Activated CD8-positive, alpha-beta memory T cell treated with anti-CD3 and anti-CD28 coated beads, Interleukin-2, amount 50 U/mL, for 1 hour (primary cell): ENCODE measurements at regions not wholly inside any gene's neighbourhood (a gene's known extent, or its start where the extent isn't known, plus 50 kb on each side); places are given as distances from the start of the nearest gene placed in this dataset.

Experiments
- DNase-seq: peaks from one replicate; pipeline ENCODE4 v3.0.0-alpha.2; 2020; ENCODE audit errors: extremely low read depth

DNA sequence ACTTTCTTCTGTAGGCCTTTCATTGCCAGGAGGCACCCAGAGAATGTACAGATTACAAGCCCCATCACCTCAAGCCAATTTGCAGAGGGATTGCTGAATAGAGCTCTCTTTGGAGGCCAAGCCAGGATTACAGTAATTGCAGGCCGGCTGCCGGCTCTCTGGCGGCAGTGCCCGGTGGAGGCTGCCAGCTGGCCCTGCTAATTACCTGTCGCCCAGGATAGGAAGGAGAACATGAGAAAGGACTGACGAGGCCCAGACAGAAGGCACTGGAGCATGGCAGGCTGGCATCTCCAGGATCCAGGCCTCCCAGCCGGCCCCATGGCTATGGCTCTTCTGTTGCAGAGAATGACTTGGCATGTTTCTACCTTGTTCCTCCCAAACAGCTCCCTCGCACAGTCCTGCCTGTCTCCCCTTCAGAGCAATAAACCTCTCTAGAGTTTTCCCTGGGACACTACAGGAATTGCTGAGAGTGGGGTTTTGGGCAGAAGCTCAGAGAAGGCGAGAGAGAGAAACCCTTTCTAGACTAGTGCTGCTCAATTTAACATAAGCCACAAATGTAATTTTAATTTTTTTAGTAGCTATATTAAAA lies 273.6 kb upstream of the PROK2 start:
- no peak for DNase-seq

DNA sequence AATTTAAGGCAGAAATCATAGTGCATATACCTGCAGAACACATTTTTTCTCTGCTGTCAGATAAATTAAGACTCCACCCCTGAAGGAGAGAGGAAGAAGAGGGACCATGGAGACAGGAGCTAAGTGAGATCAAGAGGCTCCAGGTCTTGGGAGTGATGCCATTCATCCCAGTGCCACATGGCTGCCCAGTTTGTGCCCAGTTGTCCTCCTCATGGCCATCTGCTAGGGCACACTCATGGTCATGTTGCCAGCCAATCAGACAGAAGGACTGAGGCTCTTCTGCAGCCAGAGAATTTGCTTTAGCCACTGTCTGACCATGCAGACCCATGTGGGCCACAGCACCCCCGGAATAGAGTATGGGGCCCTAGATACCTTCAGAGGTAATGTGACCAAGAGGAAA lies 270.5 kb upstream of the PROK2 start:
- no peak for DNase-seq

- no peak for DNase-seq
Observed at GRCh38 chr3:72054976-72055375, 270.0 kb upstream of the PROK2 start.

DNA sequence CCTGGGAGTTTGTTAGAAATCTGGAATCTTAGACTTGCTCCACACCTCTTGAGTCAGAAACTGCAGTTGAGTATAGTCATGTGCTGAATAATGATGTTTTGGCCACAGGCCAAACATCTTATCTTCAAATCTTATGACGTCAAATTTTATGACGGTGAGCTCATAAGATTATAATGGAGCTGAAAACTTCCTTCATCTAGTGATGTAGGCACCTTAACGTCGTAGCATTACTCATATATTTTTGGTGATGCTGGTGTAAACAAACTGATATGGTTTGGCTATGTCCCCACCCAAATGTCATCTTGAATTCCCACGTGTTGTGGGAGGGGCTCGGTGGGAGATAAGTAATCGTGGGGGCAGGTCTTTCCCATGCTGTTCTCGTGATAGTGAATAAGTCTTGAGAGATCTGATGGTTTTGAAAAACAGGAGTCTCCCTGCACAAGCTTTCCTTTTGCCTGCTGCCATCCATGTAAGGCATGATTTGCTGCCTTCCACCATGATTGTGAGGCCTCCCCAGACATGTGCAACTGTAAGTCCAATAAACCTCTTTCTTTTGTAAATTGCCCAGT lies 268.0 kb upstream of the PROK2 start:
- no peak for DNase-seq

DNA sequence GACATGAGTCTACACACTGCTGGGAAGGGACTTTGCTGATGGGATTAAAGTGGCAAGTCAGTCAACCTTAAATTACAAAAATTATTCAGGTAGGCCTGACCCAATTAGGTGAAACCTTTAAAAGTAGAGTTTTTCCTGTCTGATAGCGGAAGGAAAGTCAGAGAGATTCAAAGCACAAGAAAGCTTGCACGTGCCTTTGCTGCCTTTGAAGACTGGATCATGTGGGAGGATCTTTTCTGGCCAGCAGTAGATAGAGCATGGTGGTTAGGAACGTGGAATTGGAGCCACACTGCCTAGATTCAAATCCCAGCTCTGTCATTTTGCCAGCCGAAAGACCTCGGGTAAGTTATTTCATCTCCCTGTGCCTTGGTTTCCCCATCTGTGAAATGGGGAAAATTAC lies 265.8 kb upstream of the PROK2 start:
- no peak for DNase-seq

DNA sequence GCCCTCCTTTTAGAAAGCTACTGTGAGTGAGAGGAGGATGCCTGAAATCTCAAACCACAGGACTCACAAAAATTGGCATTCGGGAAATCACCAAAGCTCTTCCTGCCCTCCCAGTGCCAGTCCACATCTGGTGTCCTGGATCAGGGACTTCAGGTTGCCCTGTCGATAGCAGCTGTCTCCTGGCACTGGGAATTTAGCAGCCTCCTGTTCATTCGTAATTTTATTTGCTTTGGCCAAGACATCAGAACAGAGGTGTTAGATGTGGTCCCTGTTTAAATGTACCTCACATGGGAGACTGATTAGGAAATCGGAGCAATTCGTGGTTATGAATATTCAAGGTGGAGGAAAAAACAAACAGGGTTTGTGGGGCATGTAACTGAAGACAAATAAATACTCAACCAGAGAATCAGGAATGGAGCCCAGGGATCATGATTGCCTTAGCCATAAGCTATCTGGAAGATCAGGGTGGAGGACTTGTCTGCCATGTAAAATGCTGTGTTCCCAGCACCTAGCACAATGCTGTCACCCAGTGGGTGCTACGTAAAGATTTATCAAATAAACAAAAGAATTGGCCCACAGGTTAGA lies 265.2 kb upstream of the PROK2 start:
- DNase-seq, result no peak

DNA sequence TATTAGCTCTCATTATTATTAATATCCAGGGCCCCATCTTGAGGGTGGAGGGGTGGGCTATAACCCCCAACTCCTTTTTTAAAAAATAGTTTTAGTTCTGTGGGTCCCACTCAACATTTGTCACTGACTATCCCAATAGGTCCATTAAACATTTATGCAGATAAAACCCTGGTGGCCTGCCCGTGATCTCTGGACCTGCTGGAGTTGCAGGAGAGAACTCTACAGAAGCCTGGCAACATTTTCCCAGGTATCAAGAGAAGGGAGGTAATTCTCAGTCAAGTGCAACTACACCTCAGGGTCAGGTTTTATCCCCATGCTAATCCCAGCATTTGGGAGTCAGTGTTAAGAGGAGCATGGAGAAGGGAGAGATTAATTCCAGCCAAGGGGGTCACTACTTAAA lies 264.4 kb upstream of the PROK2 start:
- DNase-seq, result no peak

DNA sequence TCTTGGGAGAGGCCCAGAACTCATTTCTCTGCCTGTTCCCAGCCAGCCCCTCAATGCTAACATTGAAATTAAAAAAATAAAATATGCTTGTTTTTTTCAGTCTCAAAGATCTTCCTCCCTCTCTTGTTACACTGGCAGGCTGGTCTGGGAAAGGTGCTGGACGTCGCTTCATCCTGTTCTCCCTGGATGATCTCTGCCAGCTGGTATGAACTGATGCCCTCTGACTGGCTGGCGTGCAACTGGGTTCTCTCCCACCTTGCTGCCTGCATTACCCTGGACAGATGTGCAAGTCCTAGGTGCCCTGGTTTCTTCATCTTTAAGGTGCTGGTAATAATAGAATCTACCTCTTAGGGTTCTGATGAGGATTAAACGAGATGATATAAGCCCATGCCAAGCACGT lies 263.9 kb upstream of the PROK2 start:
- DNase-seq, result no peak

GRCh38 chr3:72047221-72047871 lies 262.4 kb upstream of the PROK2 start:
- no peak for DNase-seq

- no peak for DNase-seq
Observed at GRCh38 chr3:72044231-72044855, 259.4 kb upstream of the PROK2 start.

DNA sequence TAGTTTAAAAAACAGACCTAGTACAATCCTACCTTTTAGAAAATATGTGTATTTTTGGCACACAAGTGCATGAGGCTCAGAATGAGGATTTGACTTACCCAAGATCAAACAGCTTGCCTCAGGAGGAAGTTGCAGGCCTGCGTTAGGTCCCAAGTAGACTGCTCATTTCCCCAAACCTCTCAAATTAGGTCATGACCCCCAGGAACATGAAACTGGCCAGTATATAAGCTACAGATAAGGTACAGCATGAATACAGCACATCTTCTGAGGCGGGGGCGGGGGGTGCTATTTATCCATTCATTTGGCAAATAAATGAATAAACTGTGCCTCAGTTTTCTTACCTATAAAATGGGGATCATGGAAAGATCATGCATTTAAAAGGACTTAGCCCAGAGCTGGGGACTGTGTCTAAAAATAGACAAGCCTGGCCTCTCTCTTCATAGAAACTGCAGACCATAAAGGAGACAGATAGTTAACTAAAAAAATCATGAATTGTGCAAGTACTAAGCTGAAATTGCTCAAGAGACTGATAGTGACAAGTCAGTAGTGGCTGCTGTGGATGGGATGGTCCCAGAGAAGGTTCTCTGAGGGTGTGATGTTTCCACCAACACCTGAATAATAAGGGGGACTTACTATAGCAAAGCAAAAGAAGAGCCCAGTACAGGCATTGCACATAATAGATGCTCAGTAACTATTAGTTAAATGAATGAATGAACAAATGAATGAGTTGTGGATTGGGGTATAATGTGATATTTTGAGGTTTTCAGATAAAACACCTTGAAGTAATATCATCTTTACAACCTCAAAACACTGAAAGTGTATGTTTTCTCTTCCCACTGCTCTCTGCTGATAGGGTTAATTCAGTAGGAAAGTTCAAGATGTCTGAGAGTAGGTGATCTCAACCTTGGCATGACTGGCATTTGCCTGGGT lies 258.5 kb upstream of the PROK2 start:
- no peak for DNase-seq

DNA sequence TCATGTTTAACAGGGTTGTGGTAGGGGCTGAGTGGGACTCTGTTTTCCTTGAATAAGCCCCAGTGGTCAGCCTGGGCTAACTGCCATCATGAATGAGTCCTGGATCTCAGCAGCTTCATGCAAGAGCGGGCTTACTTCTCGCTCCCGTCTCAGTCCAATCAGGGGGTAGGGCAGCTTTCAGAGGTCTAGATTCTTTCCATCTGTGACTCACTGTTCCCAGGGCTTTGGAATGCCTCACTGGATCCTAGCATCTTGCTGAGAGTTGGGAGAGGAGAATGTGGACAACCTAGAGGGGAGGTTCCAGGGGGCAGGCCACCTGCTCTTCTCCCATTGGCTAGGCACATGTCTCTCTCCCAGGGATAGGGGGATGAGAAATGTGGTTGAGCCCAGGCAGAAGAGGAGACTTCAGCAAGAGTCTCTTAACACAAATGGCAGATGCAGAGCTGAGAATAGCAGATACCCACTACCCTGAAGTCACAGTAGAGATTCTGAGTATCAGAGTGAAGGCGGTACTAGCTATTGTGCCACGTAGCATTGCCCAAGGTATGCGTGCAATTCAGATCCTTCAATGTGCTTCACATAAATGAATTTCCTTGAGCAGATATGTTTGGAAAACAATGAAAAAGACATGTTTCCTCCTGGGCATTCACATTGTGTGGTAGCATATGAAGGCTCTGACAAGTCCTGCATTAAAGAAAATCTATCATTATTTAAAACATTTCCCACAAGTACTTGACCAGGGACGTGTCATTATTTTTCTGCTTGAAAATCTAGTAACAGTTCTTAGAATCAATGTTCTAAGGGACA lies 257.7 kb upstream of the PROK2 start:
- DNase-seq, result no peak

GRCh38 chr3:72041511-72041910 lies 256.6 kb upstream of the PROK2 start:
- DNase-seq, result no peak

- no peak for DNase-seq
Observed at GRCh38 chr3:72041076-72041475, 256.1 kb upstream of the PROK2 start.

- DNase-seq, result no peak
Observed at GRCh38 chr3:72039677-72040076, 254.7 kb upstream of the PROK2 start.

- DNase-seq, result no peak
Observed at GRCh38 chr3:72036899-72037298, 252.0 kb upstream of the PROK2 start.

- no peak for DNase-seq
Observed at GRCh38 chr3:72035606-72036005, 250.7 kb upstream of the PROK2 start.

DNA sequence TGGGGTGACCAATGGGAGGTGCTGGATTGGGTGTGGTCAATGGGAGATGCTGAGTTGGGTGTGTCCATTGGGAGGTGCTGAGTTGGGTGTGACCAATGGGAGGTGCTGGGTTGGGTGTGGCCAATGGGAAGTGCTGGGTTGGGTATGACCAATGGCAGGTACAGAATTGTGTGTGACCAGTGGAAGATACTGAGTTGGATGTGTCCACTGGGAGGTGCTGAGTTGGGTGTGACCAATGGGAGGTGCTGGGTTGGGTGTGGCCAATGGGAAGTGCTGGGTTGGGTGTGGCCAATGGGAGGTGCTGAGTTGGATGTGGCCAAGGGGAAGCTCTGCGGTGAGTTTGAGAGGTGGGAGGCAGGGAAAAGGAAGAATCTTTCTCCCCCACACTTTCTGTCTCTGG lies 250.0 kb upstream of the PROK2 start:
- no peak for DNase-seq

DNA sequence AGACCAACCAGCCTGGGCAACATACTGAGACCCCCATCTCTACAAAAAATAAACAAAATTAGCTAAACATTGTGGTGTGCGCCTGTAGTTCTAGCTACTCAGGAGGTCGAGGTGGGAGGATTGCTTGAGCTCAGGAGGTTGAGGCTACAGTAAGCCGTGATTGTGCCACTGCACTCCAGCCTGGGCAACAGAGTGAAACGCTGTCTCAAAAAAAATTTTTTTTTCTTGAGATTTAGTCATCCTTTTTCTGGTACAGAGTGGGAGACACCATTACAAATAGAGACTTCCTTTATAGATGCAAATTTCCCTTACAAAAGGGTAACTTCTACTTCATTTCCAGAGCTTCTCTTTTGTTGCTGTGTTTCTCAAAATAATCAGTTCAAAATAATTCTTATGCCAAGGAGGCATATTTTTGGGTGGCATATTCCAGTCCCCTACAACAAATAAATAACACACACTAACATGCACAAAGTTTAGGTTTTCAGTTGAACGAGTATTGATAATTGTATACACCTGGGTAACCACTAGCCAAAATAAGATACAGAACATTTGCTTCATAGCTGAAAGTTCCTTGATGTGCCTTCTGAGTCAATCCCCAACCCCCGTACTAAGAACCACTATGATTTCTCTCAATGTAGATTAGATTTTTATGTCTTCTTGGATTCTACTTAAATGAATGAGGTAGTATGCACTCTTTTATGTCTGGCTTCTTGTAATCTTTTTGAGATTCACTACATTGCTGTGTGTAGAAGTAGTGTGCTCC lies 248.9 kb upstream of the PROK2 start:
- DNase-seq, result no peak
